ENCODE measurements at regions not wholly inside any gene's neighbourhood (a gene's known extent, or its start where the extent isn't known, plus 50 kb on each side); places are given as distances from the start of the nearest gene placed in this dataset.

- no peaks in the 10 kb centered on the region for H3K9me3 ChIP-seq (ENCODE audit: low read length)
- H3K4me1 ChIP-seq (ENCODE audit: insufficient read depth, low read length), result no peaks in the 10 kb centered on the region
- no peak overlapping the region for H3K4me3 ChIP-seq (ENCODE audit: low read depth in 1 of 2, low read length in 2 of 2)
- H3K36me3 ChIP-seq (ENCODE audit: insufficient read depth, low read length), result no peaks in the 10 kb centered on the region
- no peak overlapping the region for H3K27ac ChIP-seq (ENCODE audit: low read depth, low read length)
- no peaks in the 10 kb centered on the region for H3K27me3 ChIP-seq (ENCODE audit: control insufficient read depth in 1 of 2, insufficient read depth in 2 of 2, low read length in 2 of 2)
- H3K9ac ChIP-seq (ENCODE audit: low read length), result no peak overlapping the region
These were observed 166.7 kb upstream of the SUCLG2 start for GRCh38 chr3:67821135-67821534.

GRCh38 chr3:67819447-67819846, 165.0 kb upstream of the SUCLG2 start:
- Histone ChIP-seq H3K4me3 (ENCODE audit: low read depth in 1 of 2, low read length in 2 of 2) (no peak overlapping the region), H3K9ac (ENCODE audit: low read length) (no peak overlapping the region), H3K9me3 (ENCODE audit: low read length) (no peaks in the 10 kb centered on the region), H3K27me3 (ENCODE audit: control insufficient read depth in 1 of 2, insufficient read depth in 2 of 2, low read length in 2 of 2) (no peaks in the 10 kb centered on the region), H3K27ac (ENCODE audit: low read depth, low read length) (no peak overlapping the region), H3K36me3 (ENCODE audit: insufficient read depth, low read length) (no peaks in the 10 kb centered on the region), H3K4me1 (ENCODE audit: insufficient read depth, low read length) (no peaks in the 10 kb centered on the region)

GRCh38 chr3:67809370-67809935, 155.0 kb upstream of the SUCLG2 start:
- H3K27me3 ChIP-seq (ENCODE audit: control insufficient read depth in 1 of 2, insufficient read depth in 2 of 2, low read length in 2 of 2), result no peaks in the 10 kb centered on the region
- H3K9me3 ChIP-seq (ENCODE audit: low read length), result no peaks in the 10 kb centered on the region
- no peak overlapping the region for H3K4me3 ChIP-seq (ENCODE audit: low read depth in 1 of 2, low read length in 2 of 2)
- H3K36me3 ChIP-seq (ENCODE audit: insufficient read depth, low read length), result no peaks in the 10 kb centered on the region
- no peaks in the 10 kb centered on the region for H3K4me1 ChIP-seq (ENCODE audit: insufficient read depth, low read length)
- no peak overlapping the region for H3K9ac ChIP-seq (ENCODE audit: low read length)
- H3K27ac ChIP-seq (ENCODE audit: low read depth, low read length), result no peak overlapping the region

GRCh38 chr3:67808906-67809305, 154.5 kb upstream of the SUCLG2 start:
- no peaks in the 10 kb centered on the region for H3K4me1 ChIP-seq (ENCODE audit: insufficient read depth, low read length)
- no peak overlapping the region for H3K9ac ChIP-seq (ENCODE audit: low read length)
- no peaks in the 10 kb centered on the region for H3K36me3 ChIP-seq (ENCODE audit: insufficient read depth, low read length)
- H3K27ac ChIP-seq (ENCODE audit: low read depth, low read length), result no peak overlapping the region
- H3K9me3 ChIP-seq (ENCODE audit: low read length), result no peaks in the 10 kb centered on the region
- H3K27me3 ChIP-seq (ENCODE audit: control insufficient read depth in 1 of 2, insufficient read depth in 2 of 2, low read length in 2 of 2), result no peaks in the 10 kb centered on the region
- no peak overlapping the region for H3K4me3 ChIP-seq (ENCODE audit: low read depth in 1 of 2, low read length in 2 of 2)

- Histone ChIP-seq H3K4me3 (ENCODE audit: low read depth in 1 of 2, low read length in 2 of 2) (no peak overlapping the region), H3K27me3 (ENCODE audit: control insufficient read depth in 1 of 2, insufficient read depth in 2 of 2, low read length in 2 of 2) (no peaks in the 10 kb centered on the region), H3K4me1 (ENCODE audit: insufficient read depth, low read length) (no peaks in the 10 kb centered on the region), H3K36me3 (ENCODE audit: insufficient read depth, low read length) (no peaks in the 10 kb centered on the region), H3K27ac (ENCODE audit: low read depth, low read length) (no peak overlapping the region), H3K9ac (ENCODE audit: low read length) (no peak overlapping the region), H3K9me3 (ENCODE audit: low read length) (no peaks in the 10 kb centered on the region)
These were observed 150.2 kb upstream of the SUCLG2 start for GRCh38 chr3:67804578-67804977.

GRCh38 chr3:67804089-67804488, 149.7 kb upstream of the SUCLG2 start:
- Histone ChIP-seq H3K9me3 (ENCODE audit: low read length) (no peaks in the 10 kb centered on the region), H3K4me1 (ENCODE audit: insufficient read depth, low read length) (no peaks in the 10 kb centered on the region), H3K9ac (ENCODE audit: low read length) (no peak overlapping the region), H3K27ac (ENCODE audit: low read depth, low read length) (no peak overlapping the region), H3K36me3 (ENCODE audit: insufficient read depth, low read length) (no peaks in the 10 kb centered on the region), H3K4me3 (ENCODE audit: low read depth in 1 of 2, low read length in 2 of 2) (no peak overlapping the region), H3K27me3 (ENCODE audit: control insufficient read depth in 1 of 2, insufficient read depth in 2 of 2, low read length in 2 of 2) (no peaks in the 10 kb centered on the region)

GRCh38 chr3:67798412-67798811, 144.0 kb upstream of the SUCLG2 start:
- no peaks in the 10 kb centered on the region for H3K9me3 ChIP-seq (ENCODE audit: low read length)
- no peak overlapping the region for H3K4me3 ChIP-seq (ENCODE audit: low read depth in 1 of 2, low read length in 2 of 2)
- H3K9ac ChIP-seq (ENCODE audit: low read length), result no peak overlapping the region
- H3K4me1 ChIP-seq (ENCODE audit: insufficient read depth, low read length), result no peaks in the 10 kb centered on the region
- no peaks in the 10 kb centered on the region for H3K27me3 ChIP-seq (ENCODE audit: control insufficient read depth in 1 of 2, insufficient read depth in 2 of 2, low read length in 2 of 2)
- no peak overlapping the region for H3K27ac ChIP-seq (ENCODE audit: low read depth, low read length)
- no peaks in the 10 kb centered on the region for H3K36me3 ChIP-seq (ENCODE audit: insufficient read depth, low read length)

- Histone ChIP-seq H3K4me1 (ENCODE audit: insufficient read depth, low read length) (no peaks in the 10 kb centered on the region), H3K36me3 (ENCODE audit: insufficient read depth, low read length) (no peaks in the 10 kb centered on the region), H3K9ac (ENCODE audit: low read length) (no peak overlapping the region), H3K4me3 (ENCODE audit: low read depth in 1 of 2, low read length in 2 of 2) (no peak overlapping the region), H3K27me3 (ENCODE audit: control insufficient read depth in 1 of 2, insufficient read depth in 2 of 2, low read length in 2 of 2) (no peaks in the 10 kb centered on the region), H3K27ac (ENCODE audit: low read depth, low read length) (no peak overlapping the region), H3K9me3 (ENCODE audit: low read length) (no peaks in the 10 kb centered on the region)
These were observed 137.2 kb upstream of the SUCLG2 start for GRCh38 chr3:67791620-67792019.

- H3K36me3 ChIP-seq (ENCODE audit: insufficient read depth, low read length), result no peaks in the 10 kb centered on the region
- H3K27me3 ChIP-seq (ENCODE audit: control insufficient read depth in 1 of 2, insufficient read depth in 2 of 2, low read length in 2 of 2), result no peaks in the 10 kb centered on the region
- no peak overlapping the region for H3K9ac ChIP-seq (ENCODE audit: low read length)
- H3K4me3 ChIP-seq (ENCODE audit: low read depth in 1 of 2, low read length in 2 of 2), result no peak overlapping the region
- no peak overlapping the region for H3K27ac ChIP-seq (ENCODE audit: low read depth, low read length)
- H3K4me1 ChIP-seq (ENCODE audit: insufficient read depth, low read length), result no peaks in the 10 kb centered on the region
- no peaks in the 10 kb centered on the region for H3K9me3 ChIP-seq (ENCODE audit: low read length)
These were observed 135.6 kb upstream of the SUCLG2 start for GRCh38 chr3:67790043-67790442.

- Histone ChIP-seq H3K27me3 (ENCODE audit: control insufficient read depth in 1 of 2, insufficient read depth in 2 of 2, low read length in 2 of 2) (no peaks in the 10 kb centered on the region), H3K4me1 (ENCODE audit: insufficient read depth, low read length) (peaks cover under 1% of the 10 kb centered on the region), H3K9me3 (ENCODE audit: low read length) (no peaks in the 10 kb centered on the region), H3K36me3 (ENCODE audit: insufficient read depth, low read length) (no peaks in the 10 kb centered on the region), H3K4me3 (ENCODE audit: low read depth in 1 of 2, low read length in 2 of 2) (no peak overlapping the region), H3K27ac (ENCODE audit: low read depth, low read length) (no peak overlapping the region), H3K9ac (ENCODE audit: low read length) (no peak overlapping the region)
These were observed 134.0 kb upstream of the SUCLG2 start for GRCh38 chr3:67788396-67788795.

GRCh38 chr3:67783281-67784250, 129.2 kb upstream of the SUCLG2 start:
- no peak overlapping the region for H3K4me3 ChIP-seq (ENCODE audit: low read depth in 1 of 2, low read length in 2 of 2)
- H3K27ac ChIP-seq (ENCODE audit: low read depth, low read length), result no peak overlapping the region
- no peaks in the 10 kb centered on the region for H3K36me3 ChIP-seq (ENCODE audit: insufficient read depth, low read length)

GRCh38 chr3:67781871-67782270, 127.5 kb upstream of the SUCLG2 start:
- H3K27ac ChIP-seq (ENCODE audit: low read depth, low read length), result no peak overlapping the region
- H3K4me3 ChIP-seq (ENCODE audit: low read depth in 1 of 2, low read length in 2 of 2), result no peak overlapping the region
- H3K27me3 ChIP-seq (ENCODE audit: control insufficient read depth in 1 of 2, insufficient read depth in 2 of 2, low read length in 2 of 2), result no peaks in the 10 kb centered on the region
- H3K36me3 ChIP-seq (ENCODE audit: insufficient read depth, low read length), result no peaks in the 10 kb centered on the region
- H3K4me1 ChIP-seq (ENCODE audit: insufficient read depth, low read length), result peaks cover 5% of the 10 kb centered on the region
- no peaks in the 10 kb centered on the region for H3K9me3 ChIP-seq (ENCODE audit: low read length)
- no peak overlapping the region for H3K9ac ChIP-seq (ENCODE audit: low read length)

More at GRCh38 chr3:67783281-67784250, 129.2 kb upstream of the SUCLG2 start:
- Histone ChIP-seq H3K9ac (ENCODE audit: low read length) (no peak overlapping the region), H3K9me3 (ENCODE audit: low read length) (no peaks in the 10 kb centered on the region), H3K27me3 (ENCODE audit: control insufficient read depth in 1 of 2, insufficient read depth in 2 of 2, low read length in 2 of 2) (no peaks in the 10 kb centered on the region), H3K4me1 (ENCODE audit: insufficient read depth, low read length) (peaks cover 5% of the 10 kb centered on the region)
